ENCODE measurements at regions not wholly inside any gene's neighbourhood (a gene's known extent, or its start where the extent isn't known, plus 50 kb on each side); places are given as distances from the start of the nearest gene placed in this dataset.

GRCh38 chr9:115804206-115804605 is 349.4 kb upstream of the PAPPA start:
- no peaks in the 10 kb centered on the region for H3K4me1 ChIP-seq (ENCODE audit: control insufficient read depth in 1 of 2, insufficient read depth in 2 of 2, low read depth in 1 of 2, low read length in 1 of 2)
- no peak overlapping the region for H3K9ac ChIP-seq
- no peak overlapping the region for H3K27ac ChIP-seq (ENCODE audit: low read depth in 2 of 2, low read length in 1 of 2)
- H3K36me3 ChIP-seq (replicated peaks in 1 of 2; ENCODE audit: control insufficient read depth in 1 of 2, insufficient read depth in 2 of 2, low read length in 1 of 2): no peaks in the 10 kb centered on the region
- no peaks in the 10 kb centered on the region for H3K9me3 ChIP-seq
- DNase-seq: no peak
- no peak overlapping the region for H2AFZ ChIP-seq (ENCODE audit: low read depth)
- no peaks in the 10 kb centered on the region for H3K79me2 ChIP-seq (ENCODE audit: insufficient read depth)
- H3K9me2 ChIP-seq: no peaks in the 10 kb centered on the region
- no peaks in the 10 kb centered on the region for H3K27me3 ChIP-seq (ENCODE audit: insufficient read depth)
- H3F3A ChIP-seq (replicated peaks; ENCODE audit: insufficient read depth): no peaks in the 10 kb centered on the region
- TF ChIP-seq GABPA (IDR thresholded peaks at IDR 0.05; ENCODE audit: low read depth): no peak
- TF ChIP-seq, protein P1, sequence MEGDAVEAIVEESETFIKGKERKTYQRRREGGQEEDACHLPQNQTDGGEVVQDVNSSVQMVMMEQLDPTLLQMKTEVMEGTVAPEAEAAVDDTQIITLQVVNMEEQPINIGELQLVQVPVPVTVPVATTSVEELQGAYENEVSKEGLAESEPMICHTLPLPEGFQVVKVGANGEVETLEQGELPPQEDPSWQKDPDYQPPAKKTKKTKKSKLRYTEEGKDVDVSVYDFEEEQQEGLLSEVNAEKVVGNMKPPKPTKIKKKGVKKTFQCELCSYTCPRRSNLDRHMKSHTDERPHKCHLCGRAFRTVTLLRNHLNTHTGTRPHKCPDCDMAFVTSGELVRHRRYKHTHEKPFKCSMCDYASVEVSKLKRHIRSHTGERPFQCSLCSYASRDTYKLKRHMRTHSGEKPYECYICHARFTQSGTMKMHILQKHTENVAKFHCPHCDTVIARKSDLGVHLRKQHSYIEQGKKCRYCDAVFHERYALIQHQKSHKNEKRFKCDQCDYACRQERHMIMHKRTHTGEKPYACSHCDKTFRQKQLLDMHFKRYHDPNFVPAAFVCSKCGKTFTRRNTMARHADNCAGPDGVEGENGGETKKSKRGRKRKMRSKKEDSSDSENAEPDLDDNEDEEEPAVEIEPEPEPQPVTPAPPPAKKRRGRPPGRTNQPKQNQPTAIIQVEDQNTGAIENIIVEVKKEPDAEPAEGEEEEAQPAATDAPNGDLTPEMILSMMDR (IDR thresholded peaks at IDR 0.05): no peak
- no peak for TF ChIP-seq ELF1 (IDR thresholded peaks at IDR 0.05)
- no peak for TF ChIP-seq MXI1 (IDR thresholded peaks at IDR 0.05; ENCODE audit: low read depth, low read length)
- no peak for TF ChIP-seq USF2 (IDR thresholded peaks at IDR 0.05; ENCODE audit: borderline replicate concordance, low read depth, low read length)
- TF ChIP-seq SIN3A (IDR thresholded peaks at IDR 0.05; ENCODE audit: borderline replicate concordance, low read depth, low read length): no peak
- no peak for TF ChIP-seq RAD21 (IDR thresholded peaks at IDR 0.05; ENCODE audit: low read length)
- TF ChIP-seq RCOR1 (IDR thresholded peaks at IDR 0.05; ENCODE audit: low read length): no peak
- TF ChIP-seq REST (IDR thresholded peaks at IDR 0.05; ENCODE audit: low read depth, low read length): no peak
- no peak for TF ChIP-seq FOXM1 (IDR thresholded peaks at IDR 0.05; ENCODE audit: low read depth)
- TF ChIP-seq, protein P2, sequence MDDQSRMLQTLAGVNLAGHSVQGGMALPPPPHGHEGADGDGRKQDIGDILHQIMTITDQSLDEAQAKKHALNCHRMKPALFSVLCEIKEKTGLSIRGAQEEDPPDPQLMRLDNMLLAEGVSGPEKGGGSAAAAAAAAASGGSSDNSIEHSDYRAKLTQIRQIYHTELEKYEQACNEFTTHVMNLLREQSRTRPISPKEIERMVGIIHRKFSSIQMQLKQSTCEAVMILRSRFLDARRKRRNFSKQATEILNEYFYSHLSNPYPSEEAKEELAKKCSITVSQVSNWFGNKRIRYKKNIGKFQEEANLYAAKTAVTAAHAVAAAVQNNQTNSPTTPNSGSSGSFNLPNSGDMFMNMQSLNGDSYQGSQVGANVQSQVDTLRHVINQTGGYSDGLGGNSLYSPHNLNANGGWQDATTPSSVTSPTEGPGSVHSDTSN (IDR thresholded peaks at IDR 0.05): no peak
- TF ChIP-seq, protein P3, sequence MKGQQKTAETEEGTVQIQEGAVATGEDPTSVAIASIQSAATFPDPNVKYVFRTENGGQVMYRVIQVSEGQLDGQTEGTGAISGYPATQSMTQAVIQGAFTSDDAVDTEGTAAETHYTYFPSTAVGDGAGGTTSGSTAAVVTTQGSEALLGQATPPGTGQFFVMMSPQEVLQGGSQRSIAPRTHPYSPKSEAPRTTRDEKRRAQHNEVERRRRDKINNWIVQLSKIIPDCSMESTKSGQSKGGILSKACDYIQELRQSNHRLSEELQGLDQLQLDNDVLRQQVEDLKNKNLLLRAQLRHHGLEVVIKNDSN (IDR thresholded peaks at IDR 0.05; ENCODE audit: borderline replicate concordance, low read depth): no peak
- H3K4me2 ChIP-seq: no peak overlapping the region
- H3K4me3 ChIP-seq (ENCODE audit: low read depth in 2 of 2, low read length in 1 of 2): no peak overlapping the region
- no peaks in the 10 kb centered on the region for H4K20me1 ChIP-seq (ENCODE audit: insufficient read depth)
- WGBS (ENCODE audit: low lambda C conversion rate): 97% methylated on average over 3 of the region's 3 CpGs
- ChIA-PET POLR2A (no interaction called here), CTCF (no interaction called here)

Measured in SK-N-SH (cell line).